RWPE2 (cell line): ENCODE measurements at regions not wholly inside any gene's neighbourhood (a gene's known extent, or its start where the extent isn't known, plus 50 kb on each side); places are given as distances from the start of the nearest gene placed in this dataset.

ENCODE experiments used
- ATAC-seq: fragments of 200-7000 bp; cut with Tn5 transposase; 3 replicates; pipeline ENCODE4 v1.9.1; 2021; ENCODE audit warnings: low read depth
- DNase-seq: peaks from one replicate; pipeline ENCODE4 v3.0.0-alpha.2; 2020; ENCODE audit warnings: low spot score
- H3K27ac ChIP-seq: fragments of 450-650 bp; 2 replicates; pipeline ENCODE4 v1.5.1; 2017; ENCODE audit warnings: mild to moderate bottlenecking; ENCODE audit not compliant: poor library complexity, severe bottlenecking
- H3K27me3 ChIP-seq: fragments of 250-450 bp; sonication (Bioruptor Pico); 2 replicates; pipeline ENCODE4 v1.5.1; 2021; ENCODE audit warnings: mild to moderate bottlenecking, moderate library complexity; ENCODE audit not compliant: insufficient read depth, poor library complexity, severe bottlenecking
- H3K36me3 ChIP-seq: fragments of 250-450 bp; sonication (Bioruptor Pico); 2 replicates; pipeline ENCODE4 v1.5.1; 2020; ENCODE audit warnings: low read depth, mild to moderate bottlenecking, moderate library complexity
- H3K4me1 ChIP-seq: fragments of 250-450 bp; sonication (Bioruptor Pico); 2 replicates; pipeline ENCODE4 v1.5.1; 2021; ENCODE audit warnings: mild to moderate bottlenecking, moderate library complexity; ENCODE audit not compliant: insufficient read depth, poor library complexity, severe bottlenecking
- H3K4me3 ChIP-seq: fragments of 250-450 bp; sonication (Bioruptor Pico); 2 replicates; pipeline ENCODE4 v1.5.1; 2021; ENCODE audit warnings: mild to moderate bottlenecking, moderate library complexity; ENCODE audit not compliant: severe bottlenecking
- H3K9me3 ChIP-seq: fragments of 250-450 bp; sonication (Bioruptor Pico); 2 replicates; pipeline ENCODE4 v1.5.1; 2021; ENCODE audit warnings: mild to moderate bottlenecking, moderate library complexity; ENCODE audit not compliant: severe bottlenecking
- TF ChIP-seq, protein P1 (sequence below): fragments of 450-650 bp; IDR thresholded peaks from one replicate; pipeline ENCODE4 v1.5.1; 2017; ENCODE audit warnings: mild to moderate bottlenecking, moderate library complexity; ENCODE audit not compliant: poor library complexity, severe bottlenecking

DNA sequence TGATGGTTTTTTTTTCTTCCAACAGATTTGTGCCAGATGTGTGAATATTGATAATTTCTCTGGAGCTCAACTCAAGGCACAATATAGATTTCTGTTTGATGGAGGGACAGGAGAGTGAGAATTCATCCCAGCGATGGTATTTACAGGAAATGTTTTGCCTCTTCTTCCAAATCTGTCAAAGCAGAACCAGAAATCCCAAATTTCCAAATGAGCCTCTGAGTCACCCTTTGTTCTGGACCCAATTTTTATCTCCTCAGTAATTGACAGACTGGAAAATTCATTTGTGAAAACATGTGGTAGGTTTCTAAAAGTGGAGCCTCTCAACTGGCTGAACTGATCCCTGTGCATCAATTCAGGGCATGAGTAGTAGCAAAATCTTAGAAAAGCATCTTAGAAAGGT is 223.2 kb upstream of the TSHZ2 start:
- ATAC-seq (no peak), DNase-seq (no peak)
- Histone ChIP-seq H3K4me1 (no peaks in the 10 kb centered on the region), H3K27me3 (peaks cover 2% of the 10 kb centered on the region), H3K36me3 (no peaks in the 10 kb centered on the region), H3K9me3 (no peaks in the 10 kb centered on the region), H3K4me3 (no peak overlapping the region), H3K27ac (no peak overlapping the region)
- TF ChIP-seq, protein P1, sequence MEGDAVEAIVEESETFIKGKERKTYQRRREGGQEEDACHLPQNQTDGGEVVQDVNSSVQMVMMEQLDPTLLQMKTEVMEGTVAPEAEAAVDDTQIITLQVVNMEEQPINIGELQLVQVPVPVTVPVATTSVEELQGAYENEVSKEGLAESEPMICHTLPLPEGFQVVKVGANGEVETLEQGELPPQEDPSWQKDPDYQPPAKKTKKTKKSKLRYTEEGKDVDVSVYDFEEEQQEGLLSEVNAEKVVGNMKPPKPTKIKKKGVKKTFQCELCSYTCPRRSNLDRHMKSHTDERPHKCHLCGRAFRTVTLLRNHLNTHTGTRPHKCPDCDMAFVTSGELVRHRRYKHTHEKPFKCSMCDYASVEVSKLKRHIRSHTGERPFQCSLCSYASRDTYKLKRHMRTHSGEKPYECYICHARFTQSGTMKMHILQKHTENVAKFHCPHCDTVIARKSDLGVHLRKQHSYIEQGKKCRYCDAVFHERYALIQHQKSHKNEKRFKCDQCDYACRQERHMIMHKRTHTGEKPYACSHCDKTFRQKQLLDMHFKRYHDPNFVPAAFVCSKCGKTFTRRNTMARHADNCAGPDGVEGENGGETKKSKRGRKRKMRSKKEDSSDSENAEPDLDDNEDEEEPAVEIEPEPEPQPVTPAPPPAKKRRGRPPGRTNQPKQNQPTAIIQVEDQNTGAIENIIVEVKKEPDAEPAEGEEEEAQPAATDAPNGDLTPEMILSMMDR: no peak

DNA sequence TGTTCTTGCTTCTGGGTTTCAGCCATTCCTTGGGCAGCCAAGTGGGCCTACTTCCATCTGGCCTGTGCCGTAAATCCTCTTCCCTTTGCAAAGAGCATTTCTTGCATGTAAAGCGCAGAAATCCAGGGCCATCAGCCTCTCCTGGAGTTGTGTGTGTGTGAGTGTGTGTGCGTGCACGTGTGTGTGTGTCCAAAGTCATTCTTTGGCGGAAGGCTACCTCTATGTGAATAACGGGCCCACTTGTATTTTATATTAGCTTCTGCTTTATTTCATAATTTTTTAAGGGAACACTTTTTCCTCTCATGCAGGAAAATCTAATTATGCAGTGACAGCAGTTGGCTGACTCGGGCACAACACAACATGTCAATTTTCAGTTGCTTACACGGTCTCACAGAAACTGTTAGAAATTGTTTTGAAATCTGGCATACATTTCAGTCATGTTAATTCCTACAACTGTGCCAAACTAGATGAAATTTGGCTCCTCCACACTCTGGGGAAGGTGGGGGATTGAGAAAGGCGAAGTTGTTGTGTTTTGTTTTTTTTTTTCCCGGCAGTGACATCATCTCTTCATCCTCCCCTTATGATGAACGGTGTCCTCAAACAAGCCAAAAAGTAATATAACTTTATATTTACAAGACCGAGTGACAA is 223.7 kb upstream of the TSHZ2 start:
- no peaks in the 10 kb centered on the region for H3K4me1 ChIP-seq
- no peaks in the 10 kb centered on the region for H3K9me3 ChIP-seq
- TF ChIP-seq, protein P1: no peak
- H3K27me3 ChIP-seq: peaks cover 8% of the 10 kb centered on the region
- H3K27ac ChIP-seq: no peak overlapping the region
- no peaks in the 10 kb centered on the region for H3K36me3 ChIP-seq
- no peak for DNase-seq
- ATAC-seq: no peak
- H3K4me3 ChIP-seq: no peak overlapping the region

DNA sequence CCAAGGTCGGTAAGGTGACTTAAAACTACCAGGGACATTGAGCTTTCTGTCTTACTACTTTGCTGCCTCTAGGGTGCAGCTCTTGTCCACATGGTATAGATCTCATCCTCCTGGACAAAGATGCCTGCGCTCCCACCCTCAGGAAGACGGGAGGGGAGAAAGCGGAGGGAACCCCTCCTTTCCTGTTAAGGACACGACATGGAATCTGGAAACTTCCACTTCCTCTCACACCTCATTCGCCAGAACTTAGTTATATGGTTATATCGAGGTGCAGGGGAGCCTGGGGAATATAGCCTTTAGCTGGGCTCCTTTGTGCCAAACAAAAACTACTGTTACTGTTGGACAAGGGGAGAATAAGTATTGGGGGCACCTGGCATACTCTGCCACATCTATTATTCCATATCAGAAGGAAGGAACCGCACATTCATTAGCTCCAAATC is 224.3 kb upstream of the TSHZ2 start:
- DNase-seq (no peak), ATAC-seq (peak; percentile 66)
- TF ChIP-seq, protein P1: peak; percentile 74
- Histone ChIP-seq H3K36me3 (no peaks in the 10 kb centered on the region), H3K4me1 (no peaks in the 10 kb centered on the region), H3K27me3 (peaks cover 13% of the 10 kb centered on the region), H3K27ac (no peak overlapping the region), H3K4me3 (no peak overlapping the region), H3K9me3 (no peaks in the 10 kb centered on the region)

DNA sequence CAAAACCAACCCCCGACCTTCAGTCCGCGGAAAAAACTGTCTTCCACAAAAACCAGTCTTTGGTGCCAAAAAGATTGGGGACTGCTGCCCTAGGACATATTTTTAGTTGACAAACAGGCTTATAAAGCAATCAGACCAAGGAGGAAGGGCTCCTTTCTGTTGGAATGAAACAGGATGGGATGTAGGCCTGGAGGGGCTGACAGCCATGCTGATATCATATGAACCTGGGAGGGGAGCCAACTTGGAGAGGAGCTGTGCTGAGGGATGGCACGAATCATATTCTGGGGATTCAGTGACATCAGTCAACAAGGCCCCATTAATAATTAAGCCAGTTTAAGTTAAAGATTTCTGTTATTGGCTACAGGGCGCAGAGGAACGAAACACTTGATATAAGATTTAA is 225.4 kb upstream of the TSHZ2 start:
- no peaks in the 10 kb centered on the region for H3K36me3 ChIP-seq
- H3K4me1 ChIP-seq: no peaks in the 10 kb centered on the region
- H3K27me3 ChIP-seq: peaks cover 24% of the 10 kb centered on the region
- no peak for DNase-seq
- no peak for ATAC-seq
- TF ChIP-seq, protein P1: no peak
- H3K9me3 ChIP-seq: no peaks in the 10 kb centered on the region
- no peak overlapping the region for H3K27ac ChIP-seq
- H3K4me3 ChIP-seq: no peak overlapping the region

DNA sequence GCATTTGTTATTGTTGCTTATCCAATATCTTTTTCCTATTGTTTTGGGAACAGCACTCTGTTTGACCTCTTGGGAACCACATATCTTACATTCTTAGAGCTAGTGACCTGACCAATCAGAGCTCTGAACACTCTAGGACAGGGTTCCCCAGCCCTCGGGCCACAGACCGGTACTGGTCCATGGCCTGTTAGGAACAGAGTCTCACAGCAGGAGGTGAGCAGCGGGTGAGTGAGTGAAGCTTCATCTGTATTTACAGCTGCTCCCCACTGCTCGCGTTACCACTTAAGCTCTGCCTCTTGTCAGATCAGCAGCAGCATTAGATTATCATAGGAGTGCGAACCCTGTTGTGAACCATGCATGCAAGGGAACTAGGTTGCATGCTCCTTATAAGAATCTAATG is 226.0 kb upstream of the TSHZ2 start:
- DNase-seq: no peak

More for the DNA sequence above, 226.0 kb upstream of the TSHZ2 start:
- Histone ChIP-seq H3K27ac (no peak overlapping the region), H3K4me1 (no peaks in the 10 kb centered on the region), H3K36me3 (no peaks in the 10 kb centered on the region), H3K9me3 (no peaks in the 10 kb centered on the region), H3K4me3 (no peak overlapping the region), H3K27me3 (peaks cover 30% of the 10 kb centered on the region)
- TF ChIP-seq, protein P1: no peak
- no peak for ATAC-seq
